Endodermal cell (in vitro differentiated cells): ENCODE measurements at regions not wholly inside any gene's neighbourhood (a gene's known extent, or its start where the extent isn't known, plus 50 kb on each side); places are given as distances from the start of the nearest gene placed in this dataset.

Experiments used
- DNase-seq: peaks from one replicate; pipeline ENCODE4 v3.0.0-alpha.2; 2017
- H3K27ac ChIP-seq: 2 replicates; pipeline ENCODE4 v1.5.1; 2013; ENCODE audit warnings: mild to moderate bottlenecking, low read depth, low read length, moderate library complexity
- H3K27me3 ChIP-seq: 2 replicates; pipeline ENCODE4 v1.6.1; 2013; ENCODE audit warnings: mild to moderate bottlenecking, low read length, moderate library complexity; ENCODE audit not compliant: insufficient read depth, control insufficient read depth, poor library complexity, severe bottlenecking
- H3K36me3 ChIP-seq: 2 replicates; pipeline ENCODE4 v1.7.0; 2013; ENCODE audit warnings: mild to moderate bottlenecking, low read length, moderate library complexity; ENCODE audit not compliant: control insufficient read depth, insufficient read depth
- H3K4me1 ChIP-seq: one replicate; pipeline ENCODE4 v1.7.0; 2013; ENCODE audit warnings: low read length; ENCODE audit not compliant: control insufficient read depth, insufficient read depth
- H3K4me3 ChIP-seq: 2 replicates; pipeline ENCODE4 v1.5.1; 2013; ENCODE audit warnings: mild to moderate bottlenecking, low read length, moderate library complexity
- H3K9ac ChIP-seq: 2 replicates; pipeline ENCODE4 v1.6.1; 2013; ENCODE audit warnings: mild to moderate bottlenecking, low read length, moderate library complexity; ENCODE audit not compliant: poor library complexity, severe bottlenecking; ENCODE audit errors: extremely low read depth
- H3K9me3 ChIP-seq: 2 replicates; pipeline ENCODE4 v1.6.1; 2013; ENCODE audit warnings: mild to moderate bottlenecking, low read length, moderate library complexity; ENCODE audit not compliant: control insufficient read depth
- H3K27ac Mint-ChIP-seq: 2 replicates; pipeline ENCODE4 v1.8.0; 2020; ENCODE audit warnings: mixed read lengths
- H3K27me3 Mint-ChIP-seq: 2 replicates; pipeline ENCODE4 v1.8.0; 2021; ENCODE audit warnings: mild to moderate bottlenecking, mixed read lengths; ENCODE audit not compliant: insufficient read depth
- H3K36me3 Mint-ChIP-seq: 2 replicates; pipeline ENCODE4 v1.8.0; 2020; ENCODE audit warnings: low read depth, mixed read lengths
- H3K4me1 Mint-ChIP-seq: 2 replicates; pipeline ENCODE4 v1.8.0; 2020; ENCODE audit warnings: mixed read lengths
- H3K4me3 Mint-ChIP-seq: 2 replicates; pipeline ENCODE4 v1.8.0; 2020; ENCODE audit warnings: mild to moderate bottlenecking, moderate library complexity, mixed read lengths
- H3K9me3 Mint-ChIP-seq: 2 replicates; pipeline ENCODE4 v1.8.0; 2020; ENCODE audit warnings: mild to moderate bottlenecking, mixed read lengths
- WGBS, 2 experiments: methylation state at CpG; one replicate each; pipeline versions ENCODE4 v1.1.5 to v1.1.7; 2013; ENCODE audit warnings: missing lambda C conversion rate in 2 of 2, mixed read lengths in 1 of 2; ENCODE audit not compliant: insufficient coverage in 1 of 2, insufficient read length in 1 of 2; 5-methylcytosine and 5-hydroxymethylcytosine counted together
- TF ChIP-seq, protein P1 (sequence below): fragments of 200-600 bp; sonication (generic); conservative IDR thresholded peaks from 2 replicates; pipeline ENCODE4 v1.5.0; 2021; ENCODE audit warnings: antibody characterized with exemption, mild to moderate bottlenecking

DNA sequence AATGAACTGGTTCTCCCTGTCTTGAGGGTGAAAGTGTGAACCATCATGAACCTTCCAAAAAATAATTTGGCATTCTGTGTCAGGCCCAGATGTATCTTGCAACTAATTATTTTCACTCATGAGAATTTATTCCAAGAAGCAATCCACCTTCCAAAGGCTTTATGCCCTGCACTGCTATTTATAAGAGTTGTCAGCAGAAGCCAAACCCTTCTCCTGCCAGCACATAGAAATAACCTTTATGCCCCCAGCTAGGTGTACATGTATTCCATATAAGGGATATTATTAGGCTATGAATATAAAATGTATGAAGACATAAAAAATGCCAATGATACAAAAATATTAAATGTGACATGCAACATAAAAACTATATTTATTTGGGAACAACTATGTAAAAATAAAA lies 69.0 kb upstream of the GDF10 start:
- TF ChIP-seq, protein P1, sequence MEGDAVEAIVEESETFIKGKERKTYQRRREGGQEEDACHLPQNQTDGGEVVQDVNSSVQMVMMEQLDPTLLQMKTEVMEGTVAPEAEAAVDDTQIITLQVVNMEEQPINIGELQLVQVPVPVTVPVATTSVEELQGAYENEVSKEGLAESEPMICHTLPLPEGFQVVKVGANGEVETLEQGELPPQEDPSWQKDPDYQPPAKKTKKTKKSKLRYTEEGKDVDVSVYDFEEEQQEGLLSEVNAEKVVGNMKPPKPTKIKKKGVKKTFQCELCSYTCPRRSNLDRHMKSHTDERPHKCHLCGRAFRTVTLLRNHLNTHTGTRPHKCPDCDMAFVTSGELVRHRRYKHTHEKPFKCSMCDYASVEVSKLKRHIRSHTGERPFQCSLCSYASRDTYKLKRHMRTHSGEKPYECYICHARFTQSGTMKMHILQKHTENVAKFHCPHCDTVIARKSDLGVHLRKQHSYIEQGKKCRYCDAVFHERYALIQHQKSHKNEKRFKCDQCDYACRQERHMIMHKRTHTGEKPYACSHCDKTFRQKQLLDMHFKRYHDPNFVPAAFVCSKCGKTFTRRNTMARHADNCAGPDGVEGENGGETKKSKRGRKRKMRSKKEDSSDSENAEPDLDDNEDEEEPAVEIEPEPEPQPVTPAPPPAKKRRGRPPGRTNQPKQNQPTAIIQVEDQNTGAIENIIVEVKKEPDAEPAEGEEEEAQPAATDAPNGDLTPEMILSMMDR, result no peak
- peaks cover 15% of the 10 kb centered on the region for H3K9me3 Mint-ChIP-seq
- peaks cover 16% of the 10 kb centered on the region for H3K27me3 Mint-ChIP-seq
- Histone ChIP-seq H3K4me1 (peaks cover 5% of the 10 kb centered on the region), H3K4me3 (no peak overlapping the region), H3K27ac (no peak overlapping the region), H3K9me3 (peaks cover 12% of the 10 kb centered on the region), H3K36me3 (no peaks in the 10 kb centered on the region), H3K27me3 (peaks cover 38% of the 10 kb centered on the region), H3K9ac (no peak overlapping the region)
- H3K36me3 Mint-ChIP-seq, result no peaks in the 10 kb centered on the region
- H3K27ac Mint-ChIP-seq, result no peak overlapping the region
- no peak for DNase-seq
- no peak overlapping the region for H3K4me3 Mint-ChIP-seq
- H3K4me1 Mint-ChIP-seq, result no peaks in the 10 kb centered on the region

DNA sequence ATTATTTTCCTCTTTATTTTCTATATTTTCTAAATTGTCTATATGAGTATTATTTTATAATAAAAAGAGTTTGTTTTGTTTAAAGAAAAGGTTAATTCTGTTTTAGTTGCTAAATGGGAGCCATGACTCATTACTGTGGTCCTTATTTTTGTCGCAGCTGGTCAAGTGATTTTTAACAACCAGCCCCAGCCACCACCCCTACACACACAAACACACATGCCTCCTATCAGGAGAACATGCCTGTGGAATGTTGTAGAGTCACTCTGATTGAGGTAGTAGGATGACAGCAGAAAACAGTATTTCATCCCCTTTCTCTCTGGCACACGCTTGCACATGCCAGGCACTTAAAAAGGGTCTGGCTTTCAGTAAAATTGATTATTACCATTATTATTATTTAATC lies 68.6 kb upstream of the GDF10 start:
- no peak overlapping the region for H3K4me3 ChIP-seq
- no peak overlapping the region for H3K27ac ChIP-seq
- peaks cover 15% of the 10 kb centered on the region for H3K9me3 Mint-ChIP-seq
- peaks cover 12% of the 10 kb centered on the region for H3K9me3 ChIP-seq
- H3K9ac ChIP-seq, result no peak overlapping the region
- H3K4me3 Mint-ChIP-seq, result no peak overlapping the region
- H3K4me1 Mint-ChIP-seq, result no peaks in the 10 kb centered on the region
- H3K36me3 Mint-ChIP-seq, result no peaks in the 10 kb centered on the region
- no peaks in the 10 kb centered on the region for H3K36me3 ChIP-seq
- TF ChIP-seq, protein P1, result no peak
- H3K27ac Mint-ChIP-seq, result no peak overlapping the region
- WGBS, 2 experiments, result 80% methylated on average over 1 of the region's 2 CpGs; no CpG with 5 or more reads in 1 of the 2 experiments
- H3K4me1 ChIP-seq, result peaks cover 5% of the 10 kb centered on the region
- peaks cover 43% of the 10 kb centered on the region for H3K27me3 ChIP-seq
- DNase-seq, result peak; percentile 15
- peaks cover 12% of the 10 kb centered on the region for H3K27me3 Mint-ChIP-seq

DNA sequence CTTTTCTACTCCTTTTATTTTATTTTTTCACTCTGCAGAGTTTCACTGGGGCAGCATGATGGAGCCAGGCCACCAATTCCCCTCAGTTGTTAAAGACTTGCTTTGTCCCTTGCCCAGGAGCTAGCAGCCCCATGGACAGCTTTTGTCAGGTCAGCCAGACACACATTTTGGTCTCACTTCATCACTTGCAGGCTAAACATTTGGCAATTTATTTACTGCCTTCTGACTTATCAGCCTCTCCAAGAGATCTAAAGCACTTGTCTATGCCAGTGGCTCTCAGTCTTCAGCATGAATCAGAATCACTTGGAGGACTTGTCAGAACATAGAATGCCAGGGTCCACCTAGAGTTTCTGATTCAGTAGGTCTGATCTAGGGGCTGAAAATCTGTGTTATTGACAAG lies 66.4 kb upstream of the GDF10 start:
- H3K36me3 Mint-ChIP-seq, result no peaks in the 10 kb centered on the region
- H3K4me1 Mint-ChIP-seq, result no peaks in the 10 kb centered on the region
- TF ChIP-seq, protein P1, result no peak
- H3K27ac ChIP-seq, result no peak overlapping the region
- H3K4me1 ChIP-seq, result peaks cover 5% of the 10 kb centered on the region
- no peak overlapping the region for H3K9ac ChIP-seq
- peaks cover 53% of the 10 kb centered on the region for H3K27me3 ChIP-seq
- no peak overlapping the region for H3K4me3 Mint-ChIP-seq
- H3K4me3 ChIP-seq, result no peak overlapping the region
- no peaks in the 10 kb centered on the region for H3K36me3 ChIP-seq
- H3K27ac Mint-ChIP-seq, result no peak overlapping the region
- H3K9me3 Mint-ChIP-seq, result peaks cover 6% of the 10 kb centered on the region
- peaks cover 6% of the 10 kb centered on the region for H3K9me3 ChIP-seq
- peaks cover 21% of the 10 kb centered on the region for H3K27me3 Mint-ChIP-seq
- peak; percentile 17 for DNase-seq
